Mesendoderm (in vitro differentiated cells): ENCODE measurements at regions not wholly inside any gene's neighbourhood (a gene's known extent, or its start where the extent isn't known, plus 50 kb on each side); places are given as distances from the start of the nearest gene placed in this dataset.

Experiments
- DNase-seq: peaks from one replicate; pipeline ENCODE4 v3.0.0; 2013
- H2AK5ac ChIP-seq: 2 replicates; pipeline ENCODE4 v1.6.1; 2013; ENCODE audit warnings: low read length, inconsistent platforms
- H2BK120ac ChIP-seq: 2 replicates; pipeline ENCODE4 v1.6.1; 2013; ENCODE audit warnings: low read depth, mild to moderate bottlenecking, low read length, moderate library complexity, mixed read lengths
- H2BK15ac ChIP-seq: replicated peaks from 2 replicates; pipeline ENCODE4 v1.6.1; 2013; ENCODE audit warnings: low read depth, mild to moderate bottlenecking, moderate library complexity
- H2BK5ac ChIP-seq: 2 replicates; pipeline ENCODE4 v1.6.1; 2013; ENCODE audit warnings: low read length, inconsistent platforms
- H3K18ac ChIP-seq: 2 replicates; pipeline ENCODE4 v1.6.1; 2013; ENCODE audit warnings: mild to moderate bottlenecking, low read length, mixed read lengths
- H3K23ac ChIP-seq: one replicate; pipeline ENCODE4 v1.6.1; 2013; ENCODE audit warnings: low read length
- H3K27ac ChIP-seq: 2 replicates; pipeline ENCODE4 v1.5.1; 2013; ENCODE audit warnings: low read depth, mild to moderate bottlenecking, inconsistent platforms, low read length, moderate library complexity
- H3K27me3 ChIP-seq: 2 replicates; pipeline ENCODE4 v1.6.1; 2013; ENCODE audit warnings: low read length, control low read depth, mild to moderate bottlenecking, inconsistent platforms; ENCODE audit not compliant: insufficient read depth, poor library complexity
- H3K36me3 ChIP-seq: 2 replicates; pipeline ENCODE4 v1.6.1; 2013; ENCODE audit warnings: low read length, inconsistent platforms; ENCODE audit not compliant: control insufficient read depth, insufficient read depth
- H3K4ac ChIP-seq: one replicate; pipeline ENCODE4 v1.6.1; 2013; ENCODE audit warnings: low read depth, mild to moderate bottlenecking, low read length, moderate library complexity
- H3K4me1 ChIP-seq: 2 replicates; pipeline ENCODE4 v1.6.1; 2013; ENCODE audit warnings: low read depth, low read length, inconsistent platforms; ENCODE audit not compliant: control insufficient read depth
- H3K4me2 ChIP-seq: 2 replicates; pipeline ENCODE4 v1.6.1; 2013; ENCODE audit warnings: low read length
- H3K4me3 ChIP-seq: 2 replicates; pipeline ENCODE4 v1.5.1; 2013; ENCODE audit warnings: mild to moderate bottlenecking, low read length
- H3K56ac ChIP-seq: one replicate; pipeline ENCODE4 v1.6.1; 2013; ENCODE audit warnings: low read length
- H3K79me1 ChIP-seq: 2 replicates; pipeline ENCODE4 v1.6.1; 2013; ENCODE audit warnings: low read length, inconsistent platforms
- H3K79me2 ChIP-seq: 2 replicates; pipeline ENCODE4 v1.6.1; 2013; ENCODE audit warnings: mild to moderate bottlenecking, low read length; ENCODE audit not compliant: control insufficient read depth, insufficient read depth
- H3K9ac ChIP-seq: 2 replicates; pipeline ENCODE4 v1.6.1; 2013; ENCODE audit warnings: low read length, inconsistent platforms
- H4K5ac ChIP-seq: one replicate; pipeline ENCODE4 v1.6.1; 2013; ENCODE audit warnings: low read length
- H4K8ac ChIP-seq: one replicate; pipeline ENCODE4 v1.6.1; 2013; ENCODE audit warnings: low read depth, mild to moderate bottlenecking, control low read depth, low read length, moderate library complexity
- WGBS: extraction: QIAGEN DNeasy Blood & Tissue Kit; methylation state at CpG from one replicate; pipeline ENCODE4 v1.1.7; 2013; ENCODE audit warnings: low lambda C conversion rate, missing lambda C conversion rate; ENCODE audit not compliant: insufficient coverage; ENCODE audit errors: extremely low coverage; 5-methylcytosine and 5-hydroxymethylcytosine counted together

- DNase-seq = no peak
- no peak overlapping the region for H3K9ac ChIP-seq
- H2BK5ac ChIP-seq = no peak overlapping the region
- H3K23ac ChIP-seq = no peak overlapping the region
- no peak overlapping the region for H4K5ac ChIP-seq
- H3K27me3 ChIP-seq = no peaks in the 10 kb centered on the region
- no peak overlapping the region for H3K4me2 ChIP-seq
- no peak overlapping the region for H3K27ac ChIP-seq
- no peaks in the 10 kb centered on the region for H3K79me2 ChIP-seq
- no peak overlapping the region for H2AK5ac ChIP-seq
- H3K4me3 ChIP-seq = no peak overlapping the region
- H3K56ac ChIP-seq = no peak overlapping the region
- no peaks in the 10 kb centered on the region for H3K79me1 ChIP-seq
- H3K4ac ChIP-seq = no peak overlapping the region
- H3K36me3 ChIP-seq = no peaks in the 10 kb centered on the region
- no peak overlapping the region for H3K18ac ChIP-seq
- no peak overlapping the region for H4K8ac ChIP-seq
- H3K4me1 ChIP-seq = no peaks in the 10 kb centered on the region
- no peak overlapping the region for H2BK15ac ChIP-seq
- no CpG with 5 or more reads among the region's 1 CpG for WGBS
- no peak overlapping the region for H2BK120ac ChIP-seq
These were observed 123.8 kb upstream of the ZNF91 start for GRCh38 chr19:23519031-23519430.

GRCh38 chr19:23516266-23516665, 121.0 kb upstream of the ZNF91 start:
- H3K4me2 ChIP-seq = no peak overlapping the region
- no peak overlapping the region for H2BK15ac ChIP-seq
- H3K9ac ChIP-seq = no peak overlapping the region
- H3K4me1 ChIP-seq = no peaks in the 10 kb centered on the region
- no peaks in the 10 kb centered on the region for H3K36me3 ChIP-seq
- H3K27me3 ChIP-seq = no peaks in the 10 kb centered on the region
- DNase-seq = no peak
- H2BK120ac ChIP-seq = no peak overlapping the region
- no peak overlapping the region for H3K18ac ChIP-seq
- H3K4ac ChIP-seq = no peak overlapping the region
- no peak overlapping the region for H2BK5ac ChIP-seq
- H2AK5ac ChIP-seq = no peak overlapping the region
- no peak overlapping the region for H3K23ac ChIP-seq
- H4K8ac ChIP-seq = no peak overlapping the region
- H3K79me2 ChIP-seq = no peaks in the 10 kb centered on the region
- H3K56ac ChIP-seq = no peak overlapping the region
- no CpG with 5 or more reads among the region's 2 CpGs for WGBS
- no peak overlapping the region for H4K5ac ChIP-seq
- no peak overlapping the region for H3K27ac ChIP-seq
- no peak overlapping the region for H3K4me3 ChIP-seq
- no peaks in the 10 kb centered on the region for H3K79me1 ChIP-seq

- Histone ChIP-seq H3K9ac (no peak overlapping the region), H3K56ac (no peak overlapping the region), H3K4me2 (no peak overlapping the region), H3K27me3 (no peaks in the 10 kb centered on the region), H3K27ac (no peak overlapping the region), H2BK5ac (no peak overlapping the region), H3K4me1 (no peaks in the 10 kb centered on the region), H4K8ac (no peak overlapping the region), H3K36me3 (no peaks in the 10 kb centered on the region), H3K18ac (no peak overlapping the region), H3K79me2 (no peaks in the 10 kb centered on the region), H4K5ac (no peak overlapping the region), H2BK15ac (no peak overlapping the region), H3K4ac (no peak overlapping the region), H3K23ac (no peak overlapping the region), H2AK5ac (no peak overlapping the region), H3K4me3 (no peak overlapping the region), H2BK120ac (no peak overlapping the region), H3K79me1 (no peaks in the 10 kb centered on the region)
- no CpG with 5 or more reads among the region's 1 CpG for WGBS
- DNase-seq = no peak
These were observed 120.3 kb upstream of the ZNF91 start for GRCh38 chr19:23515551-23515950.

DNA sequence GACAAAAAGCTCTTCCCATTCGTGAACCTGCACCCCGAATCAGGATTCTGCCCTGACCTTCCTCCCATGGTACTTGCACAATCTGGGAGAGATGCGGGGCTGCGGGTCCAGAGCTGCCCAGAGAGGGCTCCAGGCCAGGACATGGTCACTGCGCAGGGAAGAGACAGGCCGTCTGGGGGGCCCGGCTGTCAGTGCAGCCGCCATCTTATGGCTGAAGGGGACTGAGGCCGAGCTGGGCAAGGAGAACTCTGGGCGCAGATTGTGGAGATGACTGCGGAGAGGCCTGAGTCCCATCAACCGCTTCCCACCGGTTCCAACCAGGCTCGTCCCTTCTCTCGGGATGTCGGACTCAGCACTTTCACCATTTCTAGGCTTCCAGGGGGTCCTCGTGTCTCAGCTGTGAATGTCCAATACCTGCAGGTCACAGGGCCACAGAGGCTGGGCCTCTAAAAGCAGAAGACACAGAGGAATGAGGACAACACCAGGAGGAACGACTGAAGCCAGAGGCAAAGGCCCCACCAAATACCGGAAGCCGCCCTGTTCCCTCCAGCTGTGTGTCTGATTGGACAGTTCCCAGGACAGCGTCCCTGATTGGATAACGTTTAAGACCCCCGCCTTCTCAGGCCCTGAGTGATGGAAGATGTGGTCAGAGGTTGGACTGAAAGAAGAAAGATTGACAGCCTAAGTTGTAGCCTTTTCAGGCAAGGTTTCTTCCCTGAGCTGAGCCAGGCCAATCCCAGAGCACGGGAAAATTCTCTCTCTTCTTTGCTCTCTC, 117.1 kb upstream of the ZNF91 start:
- H2BK15ac ChIP-seq = no peak overlapping the region
- H3K18ac ChIP-seq = no peak overlapping the region
- no peaks in the 10 kb centered on the region for H3K79me2 ChIP-seq
- H3K4me3 ChIP-seq = no peak overlapping the region
- H3K23ac ChIP-seq = no peak overlapping the region
- no peak overlapping the region for H3K4me2 ChIP-seq
- no peak overlapping the region for H3K9ac ChIP-seq
- no peak overlapping the region for H2AK5ac ChIP-seq
- no peak overlapping the region for H4K8ac ChIP-seq
- H3K56ac ChIP-seq = no peak overlapping the region
- no peak overlapping the region for H2BK120ac ChIP-seq
- H2BK5ac ChIP-seq = no peak overlapping the region
- no peak overlapping the region for H3K27ac ChIP-seq
- H3K4me1 ChIP-seq = no peaks in the 10 kb centered on the region
- H3K79me1 ChIP-seq = no peaks in the 10 kb centered on the region
- no peak for DNase-seq
- WGBS = no CpG with 5 or more reads among the region's 24 CpGs
- H3K36me3 ChIP-seq = no peaks in the 10 kb centered on the region
- H4K5ac ChIP-seq = no peak overlapping the region
- H3K27me3 ChIP-seq = no peaks in the 10 kb centered on the region
- H3K4ac ChIP-seq = no peak overlapping the region

GRCh38 chr19:23509686-23510450, 114.6 kb upstream of the ZNF91 start:
- H3K9ac ChIP-seq = no peak overlapping the region
- no peaks in the 10 kb centered on the region for H3K36me3 ChIP-seq
- no peaks in the 10 kb centered on the region for H3K79me1 ChIP-seq
- H3K4ac ChIP-seq = no peak overlapping the region
- H2AK5ac ChIP-seq = no peak overlapping the region
- H2BK120ac ChIP-seq = no peak overlapping the region
- no peak overlapping the region for H2BK15ac ChIP-seq
- H3K4me1 ChIP-seq = no peaks in the 10 kb centered on the region
- no peaks in the 10 kb centered on the region for H3K27me3 ChIP-seq
- no peak overlapping the region for H3K23ac ChIP-seq
- no peak overlapping the region for H3K18ac ChIP-seq
- no CpG with 5 or more reads among the region's 3 CpGs for WGBS
- no peak overlapping the region for H2BK5ac ChIP-seq
- H3K4me2 ChIP-seq = no peak overlapping the region
- no peak overlapping the region for H4K5ac ChIP-seq
- H4K8ac ChIP-seq = no peak overlapping the region
- no peak overlapping the region for H3K56ac ChIP-seq
- H3K79me2 ChIP-seq = no peaks in the 10 kb centered on the region
- no peak overlapping the region for H3K4me3 ChIP-seq
- no peak overlapping the region for H3K27ac ChIP-seq
- DNase-seq = no peak
